CD4-positive, alpha-beta T cell treated with Interleukin-6 at 100 ng/mL for 8 hours (primary cell): ENCODE measurements at regions not wholly inside any gene's neighbourhood (a gene's known extent, or its start where the extent isn't known, plus 50 kb on each side); places are given as distances from the start of the nearest gene placed in this dataset.
"Not testable (repeated sequence)": the region's sequence is repeated elsewhere in the genome, so short reads cannot be mapped to it uniquely, and the experiment has no call there.

Experiments
- DNase-seq: peaks from one replicate; pipeline ENCODE4 v3.0.0-alpha.2; 2020; ENCODE audit warnings: mixed read lengths, low spot score

GRCh38 chr4:121616449-121616848, 80.3 kb downstream of the ANXA5 start:
- DNase-seq, result not testable (repeated sequence)

GRCh38 chr4:121614101-121614500, 82.7 kb downstream of the ANXA5 start:
- no peak for DNase-seq

- no peak for DNase-seq
These were observed 97.7 kb downstream of the ANXA5 start for GRCh38 chr4:121599049-121599448.

- DNase-seq, result no peak
These were observed 99.3 kb downstream of the ANXA5 start for GRCh38 chr4:121597346-121597934.

- DNase-seq, result no peak
These were observed 101.8 kb downstream of the ANXA5 start for GRCh38 chr4:121594796-121595526.

- DNase-seq, result no peak
These were observed 103.0 kb downstream of the ANXA5 start for GRCh38 chr4:121593760-121594159.

- DNase-seq, result not testable (repeated sequence)
These were observed 104.5 kb downstream of the ANXA5 start for GRCh38 chr4:121592257-121592656.

- DNase-seq, result no peak
These were observed 111.9 kb downstream of the ANXA5 start for GRCh38 chr4:121584836-121585235.

- no peak for DNase-seq
These were observed 113.4 kb downstream of the ANXA5 start for GRCh38 chr4:121583396-121583795.

GRCh38 chr4:121582296-121582695, 114.5 kb downstream of the ANXA5 start:
- no peak for DNase-seq

- DNase-seq, result not testable (repeated sequence)
These were observed 121.4 kb downstream of the ANXA5 start for GRCh38 chr4:121575392-121575791.

- DNase-seq, result no peak
These were observed 122.2 kb downstream of the ANXA5 start for GRCh38 chr4:121574618-121575017.

GRCh38 chr4:121567748-121568147, 129.0 kb downstream of the ANXA5 start:
- DNase-seq, result no peak

- DNase-seq, result no peak
These were observed 131.9 kb downstream of the ANXA5 start for GRCh38 chr4:121564840-121565375.

- DNase-seq, result no peak
These were observed 134.0 kb downstream of the ANXA5 start for GRCh38 chr4:121562811-121563210.

GRCh38 chr4:121555315-121556107, 141.3 kb downstream of the ANXA5 start:
- DNase-seq, result no peak

- DNase-seq, result no peak
These were observed 142.4 kb downstream of the ANXA5 start for GRCh38 chr4:121554382-121554781.

GRCh38 chr4:121551881-121552280, 144.9 kb downstream of the ANXA5 start:
- DNase-seq, result no peak

- no peak for DNase-seq
These were observed 145.5 kb downstream of the ANXA5 start for GRCh38 chr4:121551271-121551670.

GRCh38 chr4:121541696-121542095, 155.1 kb downstream of the ANXA5 start:
- DNase-seq, result no peak

- no peak for DNase-seq
These were observed 154.5 kb upstream of the QRFPR start for GRCh38 chr4:121535351-121535750.

- no peak for DNase-seq
These were observed 153.4 kb upstream of the QRFPR start for GRCh38 chr4:121534187-121534586.

GRCh38 chr4:121526509-121526908, 145.7 kb upstream of the QRFPR start:
- DNase-seq, result no peak
